ENCODE measurements at regions not wholly inside any gene's neighbourhood (a gene's known extent, or its start where the extent isn't known, plus 50 kb on each side); places are given as distances from the start of the nearest gene placed in this dataset.

DNA sequence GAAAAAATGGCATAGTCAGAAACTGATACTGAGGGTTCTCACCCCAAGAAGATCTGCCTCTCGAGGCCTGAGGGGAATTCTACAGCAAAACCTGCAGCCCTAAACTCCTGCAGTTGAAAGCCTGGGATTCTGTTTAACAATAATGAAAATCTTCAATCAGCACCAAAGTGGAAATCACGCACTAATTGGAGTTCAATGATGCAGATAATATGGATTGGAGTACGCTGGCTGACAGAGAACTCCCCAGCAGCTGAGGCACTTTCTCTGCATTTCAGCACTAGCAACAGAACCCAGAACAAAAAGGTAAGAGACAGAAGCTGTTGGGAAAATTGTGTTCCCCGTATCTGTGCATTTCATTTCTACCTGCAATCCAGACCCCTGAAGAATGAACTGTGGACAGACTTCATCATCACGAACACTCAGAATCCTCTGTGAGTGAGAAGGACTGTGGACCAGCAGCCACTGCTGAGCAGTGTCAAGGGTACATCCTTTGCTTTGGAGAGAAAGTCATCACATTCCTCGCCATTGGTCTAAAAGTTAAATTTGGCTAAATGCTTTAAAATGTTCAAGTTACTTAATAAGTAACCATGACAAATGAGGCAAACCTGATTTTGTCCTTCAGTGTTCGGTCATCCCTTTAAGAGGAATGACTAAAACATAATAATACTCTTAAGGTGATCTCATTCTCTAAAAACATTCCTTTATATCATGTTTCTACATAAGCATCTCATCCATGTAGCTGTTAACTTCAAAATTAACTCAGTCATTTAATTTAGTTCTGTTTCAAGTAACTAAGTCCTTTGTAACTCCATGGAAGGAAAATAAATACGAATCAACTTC is 126.1 kb downstream of the GAS1 start:
- DNase-seq (ENCODE audit: low spot score), result no peak
- TF ChIP-seq CTCF (IDR thresholded peaks at IDR 0.05), result no peak
- no peak for ATAC-seq (ENCODE audit: low FRiP score)

DNA sequence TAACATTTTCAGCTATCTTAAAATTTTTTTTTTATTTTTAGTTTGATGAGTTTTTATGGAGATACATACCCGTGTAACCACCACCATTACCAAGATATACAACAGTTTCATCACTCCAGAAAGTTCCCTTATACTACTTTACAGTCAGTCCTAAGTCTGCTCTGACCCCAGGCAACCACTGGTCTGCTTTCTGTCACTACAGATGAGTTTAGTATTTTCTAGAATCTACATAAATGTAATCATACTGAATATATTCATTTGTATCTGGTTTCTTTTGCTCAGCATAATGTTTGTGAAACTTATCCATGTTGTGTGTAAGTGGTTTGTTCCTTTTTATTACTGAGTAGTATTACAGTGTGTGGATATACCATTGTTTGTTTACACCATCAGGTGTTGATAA is 127.8 kb downstream of the GAS1 start:
- DNase-seq (ENCODE audit: low spot score) (no peak), ATAC-seq (ENCODE audit: low FRiP score) (no peak)
- TF ChIP-seq CTCF (IDR thresholded peaks at IDR 0.05), result no peak

DNA sequence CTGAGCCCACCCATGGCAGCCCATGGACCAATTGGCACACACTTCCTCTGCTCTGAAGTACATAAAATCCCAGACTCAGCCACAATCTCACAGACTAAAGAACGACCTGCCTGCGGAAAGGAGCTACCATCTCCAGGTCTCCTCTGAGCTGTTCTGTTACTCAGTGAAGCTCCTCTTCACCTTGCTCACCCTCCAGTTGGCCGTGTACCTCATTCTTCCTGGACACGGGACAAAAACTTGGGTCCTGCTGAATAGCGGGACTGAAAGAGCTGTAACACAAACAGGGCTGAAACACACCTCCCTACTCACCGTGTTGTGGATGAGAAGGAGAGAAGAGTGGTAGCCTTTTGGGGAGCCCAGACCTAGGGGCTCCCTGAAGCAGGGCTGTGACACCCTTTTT is 128.7 kb downstream of the GAS1 start:
- TF ChIP-seq CTCF (IDR thresholded peaks at IDR 0.05), result no peak
- DNase-seq (ENCODE audit: low spot score) (no peak), ATAC-seq (ENCODE audit: low FRiP score) (no peak)

DNA sequence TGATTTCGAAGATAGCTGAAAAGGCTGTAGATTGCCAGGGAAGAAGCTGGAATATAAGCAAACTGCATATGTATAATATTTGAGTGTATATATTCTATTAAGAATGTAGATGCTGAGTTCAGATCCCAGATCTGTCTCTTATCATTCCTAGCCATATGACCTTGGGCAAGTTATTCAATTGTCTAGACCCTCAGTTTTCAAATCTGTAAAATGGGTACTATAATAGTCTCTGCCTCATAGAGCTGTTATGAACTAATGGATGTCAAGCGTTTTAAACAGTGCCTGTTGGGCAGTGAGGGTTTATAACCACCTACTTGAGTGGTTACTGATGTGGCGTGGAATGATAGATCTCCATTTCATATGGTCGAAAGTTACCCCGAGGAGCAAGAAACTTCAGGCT is 130.4 kb downstream of the GAS1 start:
- no peak for DNase-seq (ENCODE audit: low spot score)
- TF ChIP-seq CTCF (IDR thresholded peaks at IDR 0.05), result no peak
- no peak for ATAC-seq (ENCODE audit: low FRiP score)

GRCh38 chr9:86816366-86816765 is 130.9 kb downstream of the GAS1 start:
- no peak for TF ChIP-seq CTCF (IDR thresholded peaks at IDR 0.05)
- DNase-seq (ENCODE audit: low spot score) (no peak), ATAC-seq (ENCODE audit: low FRiP score) (no peak)

GRCh38 chr9:86812616-86813015 is 134.7 kb downstream of the GAS1 start:
- no peak for TF ChIP-seq CTCF (IDR thresholded peaks at IDR 0.05)
- DNase-seq (ENCODE audit: low spot score), result no peak
- no peak for ATAC-seq (ENCODE audit: low FRiP score)

DNA sequence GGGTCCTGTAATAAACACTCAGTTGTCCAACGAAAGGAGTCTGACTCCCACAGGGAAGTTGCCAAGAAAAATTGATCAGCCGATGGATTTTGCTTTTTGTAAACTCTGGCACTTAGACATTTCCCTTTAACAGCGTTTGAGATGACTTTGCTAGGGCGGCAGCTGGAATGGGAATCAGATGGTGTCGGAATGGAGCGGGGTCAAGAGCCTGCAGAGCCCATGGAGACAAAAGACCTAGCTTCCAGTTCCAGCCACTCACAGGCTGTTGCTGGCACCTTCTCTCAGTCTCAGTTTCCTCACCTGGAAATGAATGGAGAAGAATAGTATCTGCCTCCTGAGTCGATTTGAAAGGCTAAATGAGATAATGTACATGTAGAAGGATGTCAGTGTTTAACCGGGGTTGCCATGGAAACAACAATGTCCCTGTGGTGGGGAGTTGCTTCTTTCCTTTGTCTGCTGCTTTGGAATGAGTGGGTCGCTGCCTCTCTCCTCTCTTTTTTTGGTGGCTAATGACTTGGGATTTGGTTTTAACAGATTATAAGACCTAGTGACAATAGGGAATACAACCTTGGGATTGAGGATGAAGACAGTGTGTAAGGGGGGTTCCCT is 137.4 kb downstream of the GAS1 start:
- DNase-seq (ENCODE audit: low spot score) (no peak), ATAC-seq (ENCODE audit: low FRiP score) (no peak)
- no peak for TF ChIP-seq CTCF (IDR thresholded peaks at IDR 0.05)
